T-helper 22 cell (primary cell): ENCODE measurements at regions not wholly inside any gene's neighbourhood (a gene's known extent, or its start where the extent isn't known, plus 50 kb on each side); places are given as distances from the start of the nearest gene placed in this dataset.

ENCODE experiments used
- DNase-seq: peaks from one replicate; pipeline ENCODE4 v3.0.0-alpha.2; 2020; ENCODE audit warnings: low read depth

- DNase-seq: no peak
Observed at GRCh38 chr14:66115740-66116502, 370.2 kb upstream of the CCDC196 start.

- no peak for DNase-seq
Observed at GRCh38 chr14:66116732-66117131, 369.4 kb upstream of the CCDC196 start.

GRCh38 chr14:66117600-66117999, 368.6 kb upstream of the CCDC196 start:
- DNase-seq: no peak

GRCh38 chr14:66119606-66120231, 366.5 kb upstream of the CCDC196 start:
- DNase-seq: no peak

GRCh38 chr14:66120402-66120801, 365.8 kb upstream of the CCDC196 start:
- no peak for DNase-seq

- no peak for DNase-seq
Observed at GRCh38 chr14:66121859-66122258, 364.3 kb upstream of the CCDC196 start.

GRCh38 chr14:66129224-66129623, 356.9 kb upstream of the CCDC196 start:
- no peak for DNase-seq

- no peak for DNase-seq
Observed at GRCh38 chr14:66131111-66131510, 355.1 kb upstream of the CCDC196 start.

- DNase-seq: no peak
Observed at GRCh38 chr14:66133666-66134065, 352.5 kb upstream of the CCDC196 start.

- DNase-seq: no peak
Observed at GRCh38 chr14:66135831-66136230, 350.3 kb upstream of the CCDC196 start.

- DNase-seq: no peak
Observed at GRCh38 chr14:66137081-66137480, 349.1 kb upstream of the CCDC196 start.

GRCh38 chr14:66139432-66139831, 346.7 kb upstream of the CCDC196 start:
- DNase-seq: no peak

GRCh38 chr14:66140213-66140918, 345.8 kb upstream of the CCDC196 start:
- no peak for DNase-seq

- no peak for DNase-seq
Observed at GRCh38 chr14:66140963-66141362, 345.2 kb upstream of the CCDC196 start.

GRCh38 chr14:66141733-66142132, 344.4 kb upstream of the CCDC196 start:
- no peak for DNase-seq

- DNase-seq: no peak
Observed at GRCh38 chr14:66143387-66144112, 342.6 kb upstream of the CCDC196 start.

- no peak for DNase-seq
Observed at GRCh38 chr14:66152302-66152701, 333.9 kb upstream of the CCDC196 start.

- no peak for DNase-seq
Observed at GRCh38 chr14:66152747-66153146, 333.4 kb upstream of the CCDC196 start.

- DNase-seq: no peak
Observed at GRCh38 chr14:66163023-66163422, 323.1 kb upstream of the CCDC196 start.

GRCh38 chr14:66165337-66165736, 320.8 kb upstream of the CCDC196 start:
- DNase-seq: no peak

GRCh38 chr14:66174453-66174891, 311.7 kb upstream of the CCDC196 start:
- no peak for DNase-seq

- DNase-seq: no peak
Observed at GRCh38 chr14:66177935-66178334, 308.2 kb upstream of the CCDC196 start.
